ENCODE measurements at regions not wholly inside any gene's neighbourhood (a gene's known extent, or its start where the extent isn't known, plus 50 kb on each side); places are given as distances from the start of the nearest gene placed in this dataset.

DNA sequence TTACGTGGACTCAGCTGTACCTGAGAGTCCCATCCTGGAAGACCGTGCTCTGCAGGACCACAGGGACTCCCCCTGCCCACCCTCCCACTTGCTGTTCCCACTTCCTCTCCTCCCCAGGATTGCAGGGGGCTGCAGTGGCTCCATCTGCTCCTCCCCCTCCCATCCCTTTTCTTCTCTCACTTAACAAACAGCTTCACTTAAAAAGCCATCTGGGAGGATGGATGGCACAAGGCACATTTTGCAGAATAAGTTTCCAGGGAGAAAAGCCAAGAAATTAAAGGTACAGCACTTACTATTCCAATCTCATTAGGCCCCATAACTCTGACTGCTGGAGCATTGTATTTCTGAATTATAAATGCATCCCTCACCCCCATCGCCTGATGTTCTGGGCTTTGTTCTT is 458.7 kb downstream of the PTPRU start:
- DNase-seq (ENCODE audit: low read depth, low spot score) (no peak), ATAC-seq (no peak)
- Histone ChIP-seq H3K27ac (ENCODE audit: low read depth, low read length) (no peak overlapping the region), H3K4me2 (ENCODE audit: low read length) (no peak overlapping the region), H3K27me3 (ENCODE audit: insufficient read depth, low read length) (peaks cover 36% of the 10 kb centered on the region), H3K9ac (ENCODE audit: low read length) (no peak overlapping the region), H3K79me2 (ENCODE audit: insufficient read depth, low read length) (no peaks in the 10 kb centered on the region), H2AFZ (ENCODE audit: low read depth, low read length, poor library complexity, severe bottlenecking) (no peak overlapping the region), H3K9me3 (ENCODE audit: control insufficient read depth in 1 of 2, insufficient read depth in 1 of 2, low read depth in 1 of 2, low read length in 2 of 2) (no peaks in the 10 kb centered on the region), H4K20me1 (ENCODE audit: insufficient read depth) (no peaks in the 10 kb centered on the region), H3K4me3 (replicated peaks in 1 of 2; ENCODE audit: low read depth in 1 of 2, low read length in 2 of 2) (no peak overlapping the region), H3K4me1 (ENCODE audit: control insufficient read depth in 1 of 2, insufficient read depth in 2 of 2, low read length in 2 of 2) (peaks cover 3 to 9% of the 10 kb centered on the region in 2 experiments; a peak in 2 of 4 replicates), H3K9me2 (ENCODE audit: insufficient read depth) (no peaks in the 10 kb centered on the region), H3K36me3 (ENCODE audit: control insufficient read depth in 1 of 2, insufficient read depth in 2 of 2, low read length in 2 of 2) (no peaks in the 10 kb centered on the region)
- ChIA-PET CTCF (no interaction called here), RAD21 (ENCODE audit: low non-redundant PET in 1 of 2, low total read pairs in 2 of 2, uncharacterized antibody in 2 of 2, unreplicated experiment in 2 of 2) (no interaction called here), POLR2A (no interaction called here)
- intact Hi-C loops (cut with micrococcal nuclease): no loop called here
- no TSS peak for BruUV-seq (replicated peaks)
- TF ChIP-seq EZH2 (IDR thresholded peaks at IDR 0.05): no peak
- TF ChIP-seq TCF7L2 (IDR thresholded peaks at IDR 0.05; ENCODE audit: borderline replicate concordance, extremely low read depth, insufficient read depth, insufficient read length): no peak
- no peak for TF ChIP-seq ZFX (IDR thresholded peaks at IDR 0.05)
- TF ChIP-seq EGR1 (IDR thresholded peaks at IDR 0.05; ENCODE audit: low read depth): no peak
- TF ChIP-seq JUND (IDR thresholded peaks at IDR 0.05): no peak
- TF ChIP-seq EZH2phosphoT487 (IDR thresholded peaks at IDR 0.05; ENCODE audit: borderline replicate concordance): no peak
- no peak for TF ChIP-seq POLR2A (IDR thresholded peaks at IDR 0.05; ENCODE audit: borderline replicate concordance, extremely low read depth, insufficient read depth, insufficient read length)
- TF ChIP-seq, protein P1, sequence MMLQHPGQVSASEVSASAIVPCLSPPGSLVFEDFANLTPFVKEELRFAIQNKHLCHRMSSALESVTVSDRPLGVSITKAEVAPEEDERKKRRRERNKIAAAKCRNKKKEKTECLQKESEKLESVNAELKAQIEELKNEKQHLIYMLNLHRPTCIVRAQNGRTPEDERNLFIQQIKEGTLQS (IDR thresholded peaks at IDR 0.05): no peak
- TF ChIP-seq, protein P2, sequence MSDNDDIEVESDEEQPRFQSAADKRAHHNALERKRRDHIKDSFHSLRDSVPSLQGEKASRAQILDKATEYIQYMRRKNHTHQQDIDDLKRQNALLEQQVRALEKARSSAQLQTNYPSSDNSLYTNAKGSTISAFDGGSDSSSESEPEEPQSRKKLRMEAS (IDR thresholded peaks at IDR 0.05): no peak
- TF ChIP-seq RAD21 (IDR thresholded peaks at IDR 0.05; ENCODE audit: low read depth): no peak
- no peak for TF ChIP-seq POLR2AphosphoS5 (IDR thresholded peaks at IDR 0.05; ENCODE audit: low read depth, low read length)
- no peak for TF ChIP-seq CTCF (IDR thresholded peaks at IDR 0.05 in 2 of 3, conservative IDR thresholded peaks at IDR 0.05 in 1 of 3; ENCODE audit: borderline replicate concordance in 1 of 3, insufficient read depth in 1 of 3, low read depth in 2 of 3, low read length in 2 of 3)
- no peak for TF ChIP-seq ZNF274 (IDR thresholded peaks at IDR 0.05; ENCODE audit: low read depth, low read length)
- TF ChIP-seq SIN3A (IDR thresholded peaks at IDR 0.05; ENCODE audit: low read depth): no peak
- TF ChIP-seq ELF1 (IDR thresholded peaks at IDR 0.05; ENCODE audit: borderline replicate concordance, low read depth): no peak
- no peak for TF ChIP-seq SP1 (IDR thresholded peaks at IDR 0.05; ENCODE audit: low read depth)
- TF ChIP-seq FOSL1 (IDR thresholded peaks at IDR 0.05; ENCODE audit: low read depth): no peak
- TF ChIP-seq, protein P3, sequence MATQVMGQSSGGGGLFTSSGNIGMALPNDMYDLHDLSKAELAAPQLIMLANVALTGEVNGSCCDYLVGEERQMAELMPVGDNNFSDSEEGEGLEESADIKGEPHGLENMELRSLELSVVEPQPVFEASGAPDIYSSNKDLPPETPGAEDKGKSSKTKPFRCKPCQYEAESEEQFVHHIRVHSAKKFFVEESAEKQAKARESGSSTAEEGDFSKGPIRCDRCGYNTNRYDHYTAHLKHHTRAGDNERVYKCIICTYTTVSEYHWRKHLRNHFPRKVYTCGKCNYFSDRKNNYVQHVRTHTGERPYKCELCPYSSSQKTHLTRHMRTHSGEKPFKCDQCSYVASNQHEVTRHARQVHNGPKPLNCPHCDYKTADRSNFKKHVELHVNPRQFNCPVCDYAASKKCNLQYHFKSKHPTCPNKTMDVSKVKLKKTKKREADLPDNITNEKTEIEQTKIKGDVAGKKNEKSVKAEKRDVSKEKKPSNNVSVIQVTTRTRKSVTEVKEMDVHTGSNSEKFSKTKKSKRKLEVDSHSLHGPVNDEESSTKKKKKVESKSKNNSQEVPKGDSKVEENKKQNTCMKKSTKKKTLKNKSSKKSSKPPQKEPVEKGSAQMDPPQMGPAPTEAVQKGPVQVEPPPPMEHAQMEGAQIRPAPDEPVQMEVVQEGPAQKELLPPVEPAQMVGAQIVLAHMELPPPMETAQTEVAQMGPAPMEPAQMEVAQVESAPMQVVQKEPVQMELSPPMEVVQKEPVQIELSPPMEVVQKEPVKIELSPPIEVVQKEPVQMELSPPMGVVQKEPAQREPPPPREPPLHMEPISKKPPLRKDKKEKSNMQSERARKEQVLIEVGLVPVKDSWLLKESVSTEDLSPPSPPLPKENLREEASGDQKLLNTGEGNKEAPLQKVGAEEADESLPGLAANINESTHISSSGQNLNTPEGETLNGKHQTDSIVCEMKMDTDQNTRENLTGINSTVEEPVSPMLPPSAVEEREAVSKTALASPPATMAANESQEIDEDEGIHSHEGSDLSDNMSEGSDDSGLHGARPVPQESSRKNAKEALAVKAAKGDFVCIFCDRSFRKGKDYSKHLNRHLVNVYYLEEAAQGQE (IDR thresholded peaks at IDR 0.05; ENCODE audit: low read depth): no peak

Measured in HCT116 (cell line).